ENCODE measurements at regions not wholly inside any gene's neighbourhood (a gene's known extent, or its start where the extent isn't known, plus 50 kb on each side); places are given as distances from the start of the nearest gene placed in this dataset.
"Not testable (repeated sequence)": the region's sequence is repeated elsewhere in the genome, so short reads cannot be mapped to it uniquely, and the experiment has no call there.

- H3K4me3 ChIP-seq (ENCODE audit: low read depth, low read length), result no peak overlapping the region
- no peak for DNase-seq (ENCODE audit: low read depth)
- TF ChIP-seq CTCF (IDR thresholded peaks at IDR 0.05; ENCODE audit: control insufficient read depth, extremely low read depth, insufficient read depth), result no peak
Observed at GRCh38 chr18:2150566-2150965, 420.7 kb downstream of the METTL4 start.

GRCh38 chr18:2154278-2154677 lies 417.0 kb downstream of the METTL4 start:
- DNase-seq (ENCODE audit: low read depth), result no peak
- no peak for TF ChIP-seq CTCF (IDR thresholded peaks at IDR 0.05; ENCODE audit: control insufficient read depth, extremely low read depth, insufficient read depth)
- H3K4me3 ChIP-seq (ENCODE audit: low read depth, low read length), result no peak overlapping the region

- DNase-seq (ENCODE audit: low read depth), result no peak
- no peak for TF ChIP-seq CTCF (IDR thresholded peaks at IDR 0.05; ENCODE audit: control insufficient read depth, extremely low read depth, insufficient read depth)
- H3K4me3 ChIP-seq (ENCODE audit: low read depth, low read length), result no peak overlapping the region
Observed at GRCh38 chr18:2164644-2165550, 406.4 kb downstream of the METTL4 start.

GRCh38 chr18:2166876-2167275 lies 404.4 kb downstream of the METTL4 start:
- not testable (repeated sequence) for H3K4me3 ChIP-seq (ENCODE audit: low read depth, low read length); DNase-seq (ENCODE audit: low read depth)

- no peak overlapping the region for H3K4me3 ChIP-seq (ENCODE audit: low read depth, low read length)
- TF ChIP-seq CTCF (IDR thresholded peaks at IDR 0.05; ENCODE audit: control insufficient read depth, extremely low read depth, insufficient read depth), result no peak
- DNase-seq (ENCODE audit: low read depth), result no peak
Observed at GRCh38 chr18:2168022-2168421, 403.3 kb downstream of the METTL4 start.

- no peak for DNase-seq (ENCODE audit: low read depth)
- no peak for TF ChIP-seq CTCF (IDR thresholded peaks at IDR 0.05; ENCODE audit: control insufficient read depth, extremely low read depth, insufficient read depth)
- H3K4me3 ChIP-seq (ENCODE audit: low read depth, low read length), result no peak overlapping the region
Observed at GRCh38 chr18:2169656-2170055, 401.6 kb downstream of the METTL4 start.

GRCh38 chr18:2171840-2172625 lies 399.3 kb downstream of the METTL4 start:
- no peak overlapping the region for H3K4me3 ChIP-seq (ENCODE audit: low read depth, low read length)
- DNase-seq (ENCODE audit: low read depth), result no peak
- TF ChIP-seq CTCF (IDR thresholded peaks at IDR 0.05; ENCODE audit: control insufficient read depth, extremely low read depth, insufficient read depth), result no peak
